DMS 273 treated with DMSO at 0.1 percent for 48 hours (cell line): ENCODE measurements at regions not wholly inside any gene's neighbourhood (a gene's known extent, or its start where the extent isn't known, plus 50 kb on each side); places are given as distances from the start of the nearest gene placed in this dataset.
A peak's percentile ranks its signal among the peaks of the same experiment; 100 is the strongest.

Source experiments
- DNase-seq: peaks from one replicate; lab custom pipeline; 2025; lab: John Stamatoyannopoulos, UW

DNA sequence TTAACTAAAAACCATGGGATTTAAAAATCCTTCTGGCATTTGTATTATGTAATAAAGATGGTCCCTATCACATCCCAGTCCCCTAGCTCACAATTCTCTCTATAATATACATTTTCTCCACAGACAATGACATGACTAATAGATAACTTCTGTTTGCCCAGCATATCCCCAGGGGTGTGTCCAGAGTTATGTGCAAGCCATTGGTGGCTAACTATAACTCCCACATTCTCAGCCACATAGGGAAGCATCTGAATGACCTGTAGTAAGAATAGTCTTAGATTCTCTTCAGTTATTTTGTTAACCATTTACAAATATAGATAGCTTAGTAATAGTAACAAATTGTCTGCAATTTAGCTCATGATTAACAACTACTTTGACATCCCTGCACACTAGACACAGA lies 52.2 kb upstream of the RBSN start:
- no peak for DNase-seq

GRCh38 chr3:15152184-15152583 lies 53.2 kb upstream of the RBSN start:
- DNase-seq: no peak

DNA sequence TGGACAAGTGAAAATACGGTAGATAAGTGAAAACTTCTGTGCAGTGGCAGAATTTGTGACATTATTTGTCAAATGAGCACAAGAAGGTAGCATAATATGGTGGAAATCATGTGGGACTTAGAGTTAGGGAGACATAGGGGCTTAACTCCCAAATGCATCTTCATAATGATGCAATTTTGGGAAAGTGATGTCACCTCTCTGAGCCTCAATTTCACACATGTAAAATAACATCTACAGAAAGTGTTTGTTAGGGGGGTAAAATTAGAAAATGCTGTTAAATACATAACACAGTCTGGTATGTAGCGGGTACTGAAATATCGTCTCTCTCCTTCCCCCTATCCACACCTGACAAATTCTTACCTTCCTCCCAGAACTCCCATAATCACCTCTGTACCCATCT lies 52.9 kb upstream of the CAPN7 start:
- no peak for DNase-seq

DNA sequence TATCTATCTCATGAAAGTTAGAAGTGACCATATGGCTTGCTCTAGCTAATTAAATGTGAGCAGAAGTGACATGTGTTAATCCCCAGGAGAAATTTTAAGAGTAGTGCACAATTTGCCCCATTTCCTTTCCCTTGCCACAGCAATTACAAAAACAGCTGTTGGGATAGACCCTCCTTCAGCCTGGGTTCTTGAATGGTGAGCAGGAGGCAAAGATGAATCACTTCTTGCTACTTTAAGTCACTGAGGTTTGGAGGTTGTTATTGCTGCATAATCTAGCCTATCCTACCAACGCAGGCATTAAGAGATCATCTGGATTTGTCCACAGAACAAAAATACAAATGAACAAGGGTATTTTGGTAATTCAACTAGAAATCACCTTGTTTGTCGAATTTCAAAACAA lies 51.7 kb upstream of the CAPN7 start:
- DNase-seq: peak; percentile 42

DNA sequence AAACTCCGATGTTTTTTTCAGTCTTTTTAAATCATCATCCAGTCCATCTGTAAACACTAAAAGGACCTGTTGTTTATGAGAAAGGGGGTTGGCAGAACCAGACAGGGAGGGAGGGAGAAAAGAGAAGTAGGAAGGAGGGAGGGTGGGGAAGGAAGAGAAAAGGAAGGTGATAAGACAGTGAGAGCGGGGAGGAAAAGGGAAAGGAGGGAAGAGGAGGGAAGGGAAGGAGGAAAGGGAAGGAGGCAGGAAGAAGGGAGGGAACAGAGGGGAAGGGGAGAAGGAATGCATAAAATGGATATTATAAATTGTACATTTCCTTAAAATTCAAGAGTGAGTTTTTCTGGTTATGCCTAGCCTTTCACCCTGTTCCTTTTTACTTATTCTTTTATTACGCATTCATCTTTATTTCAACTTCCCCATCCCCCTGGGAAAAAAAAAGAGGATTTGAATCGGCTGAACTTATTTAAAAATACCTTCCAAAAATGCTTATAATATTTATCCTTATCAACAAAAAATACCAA lies 50.1 kb upstream of the CAPN7 start:
- no peak for DNase-seq
